Peyer's patch (tissue), 4 donors: ENCODE measurements at regions not wholly inside any gene's neighbourhood (a gene's known extent, or its start where the extent isn't known, plus 50 kb on each side); places are given as distances from the start of the nearest gene placed in this dataset.

ENCODE experiments used
- DNase-seq, 3 donors: peaks; one replicate each; pipeline ENCODE4 v3.0.0-alpha.2; 2017 to 2019
- H3K27ac ChIP-seq, 4 donors: fragments of 200-600 bp; sonication (generic); one replicate each; pipeline ENCODE4 v1.5.1; 2016 to 2019
- H3K27me3 ChIP-seq, 2 donors: fragments of 200-600 bp; sonication (generic); one replicate each; pipeline ENCODE4 v1.5.1; 2019
- H3K36me3 ChIP-seq, 3 donors: fragments of 200-600 bp; sonication (generic); one replicate each; pipeline ENCODE4 v1.5.1; 2016 to 2019
- H3K4me1 ChIP-seq, 4 donors: fragments of 200-600 bp; sonication (generic); one replicate each; pipeline ENCODE4 v1.5.1; 2016 to 2019
- H3K4me3 ChIP-seq, 4 donors: fragments of 200-600 bp; sonication (generic); 1 replicate in 3 of 4; 2 replicates in 1 of 4; pipeline ENCODE4 v1.5.1; 2016 to 2019; ENCODE audit warnings: mild to moderate bottlenecking in 1 of 4
- H3K9me3 ChIP-seq, 4 donors: fragments of 200-600 bp; sonication (generic); one replicate each; pipeline ENCODE4 v1.5.1; 2016 to 2019; ENCODE audit warnings: mild to moderate bottlenecking in 1 of 4
- CTCF ChIP-seq, 6 experiments: fragments of 450-650 bp in 4 of 6; fragments of 200-600 bp in 2 of 6; sonication (generic) in 1 of 6; IDR thresholded peaks; one replicate each; pipeline ENCODE4 v1.5.1; 2017 to 2019; ENCODE audit warnings: antibody characterized with exemption in 6 of 6, mild to moderate bottlenecking in 3 of 6, moderate library complexity in 1 of 6
- POLR2A ChIP-seq, 2 donors: fragments of 450-650 bp; IDR thresholded peaks; one replicate each; pipeline ENCODE4 v1.5.1; 2017; ENCODE audit warnings: antibody characterized with exemption in 2 of 2, mild to moderate bottlenecking in 2 of 2, moderate library complexity in 2 of 2

GRCh38 chr15:95279277-95280019 is 1048.1 kb downstream of the MCTP2 start:
- no peaks in the 10 kb centered on the region for H3K9me3 ChIP-seq
- DNase-seq, result no peak
- no peaks in the 10 kb centered on the region for H3K36me3 ChIP-seq
- no peaks in the 10 kb centered on the region for H3K4me1 ChIP-seq
- TF ChIP-seq POLR2A (IDR thresholded peaks at IDR 0.05) (no peak), CTCF (IDR thresholded peaks at IDR 0.05) (no peak)
- H3K27me3 ChIP-seq, result no peaks in the 10 kb centered on the region
- no peak overlapping the region for H3K4me3 ChIP-seq
- peak overlapping the region in 3 of 4 donors; percentile 41 to 74 (median 71) for H3K27ac ChIP-seq

- no peaks in the 10 kb centered on the region for H3K27me3 ChIP-seq
- H3K4me3 ChIP-seq, result no peak overlapping the region
- H3K4me1 ChIP-seq, result no peaks in the 10 kb centered on the region
- H3K36me3 ChIP-seq, result no peaks in the 10 kb centered on the region
- no peaks in the 10 kb centered on the region for H3K9me3 ChIP-seq
- no peak overlapping the region for H3K27ac ChIP-seq
- no peak for TF ChIP-seq POLR2A (IDR thresholded peaks at IDR 0.05)
- TF ChIP-seq CTCF (IDR thresholded peaks at IDR 0.05), result no peak
- DNase-seq, result no peak
Observed at GRCh38 chr15:95280711-95281110, 1049.3 kb downstream of the MCTP2 start.

GRCh38 chr15:95281470-95281869 is 1049.0 kb upstream of the NR2F2 start:
- H3K36me3 ChIP-seq, result no peaks in the 10 kb centered on the region
- no peak overlapping the region for H3K27ac ChIP-seq
- H3K27me3 ChIP-seq, result no peaks in the 10 kb centered on the region
- no peak for DNase-seq
- H3K9me3 ChIP-seq, result no peaks in the 10 kb centered on the region
- H3K4me3 ChIP-seq, result no peak overlapping the region
- no peaks in the 10 kb centered on the region for H3K4me1 ChIP-seq
- no peak for TF ChIP-seq POLR2A (IDR thresholded peaks at IDR 0.05)

GRCh38 chr15:95284492-95284891 is 1046.0 kb upstream of the NR2F2 start:
- no peak for DNase-seq
- H3K27ac ChIP-seq, result peak overlapping the region in 2 of 4 donors; percentile 13 to 31
- H3K36me3 ChIP-seq, result no peaks in the 10 kb centered on the region
- H3K27me3 ChIP-seq, result no peaks in the 10 kb centered on the region
- no peaks in the 10 kb centered on the region for H3K4me1 ChIP-seq
- no peak for TF ChIP-seq POLR2A (IDR thresholded peaks at IDR 0.05)
- no peak for TF ChIP-seq CTCF (IDR thresholded peaks at IDR 0.05)
- H3K4me3 ChIP-seq, result no peak overlapping the region
- H3K9me3 ChIP-seq, result no peaks in the 10 kb centered on the region

GRCh38 chr15:95284933-95285421 is 1045.5 kb upstream of the NR2F2 start:
- peak overlapping the region in 2 of 4 donors; percentile 13 to 31 for H3K27ac ChIP-seq
- no peak for DNase-seq
- H3K4me1 ChIP-seq, result no peaks in the 10 kb centered on the region
- no peaks in the 10 kb centered on the region for H3K36me3 ChIP-seq
- H3K27me3 ChIP-seq, result no peaks in the 10 kb centered on the region
- no peaks in the 10 kb centered on the region for H3K9me3 ChIP-seq
- H3K4me3 ChIP-seq, result no peak overlapping the region
- TF ChIP-seq CTCF (IDR thresholded peaks at IDR 0.05), result no peak
- TF ChIP-seq POLR2A (IDR thresholded peaks at IDR 0.05), result no peak

- Histone ChIP-seq H3K27ac (peak overlapping the region; percentile 25 to 68 (median 32)), H3K4me3 (no peak overlapping the region), H3K9me3 (no peaks in the 10 kb centered on the region), H3K27me3 (no peaks in the 10 kb centered on the region), H3K4me1 (no peaks in the 10 kb centered on the region), H3K36me3 (no peaks in the 10 kb centered on the region)
- TF ChIP-seq POLR2A (IDR thresholded peaks at IDR 0.05) (no peak), CTCF (IDR thresholded peaks at IDR 0.05) (no peak)
- DNase-seq, result no peak
Observed at GRCh38 chr15:95286352-95286880, 1044.1 kb upstream of the NR2F2 start.
